WTC11 (cell line): ENCODE measurements at regions not wholly inside any gene's neighbourhood (a gene's known extent, or its start where the extent isn't known, plus 50 kb on each side); places are given as distances from the start of the nearest gene placed in this dataset.

Experiments
- ATAC-seq: fragments of 200-7000 bp; cut with Tn5 transposase; 2 replicates; pipeline ENCODE4 v1.10.0; 2021; ENCODE audit warnings: mild to moderate bottlenecking, moderate library complexity
- CTCF ChIA-PET: fragments of 300-600 bp; sonication (Branson Sonifier 250); formaldehyde crosslinking; loops from one replicate; lab custom pipeline; 2021; ENCODE audit warnings: antibody characterized with exemption; lab: Charles Lee
- POLR2A ChIA-PET: fragments of 350-600 bp; sonication (Branson Sonifier 250); formaldehyde crosslinking; loops from one replicate; lab custom pipeline; 2021; ENCODE audit warnings: antibody characterized with exemption; lab: Charles Lee
- DNase-seq: peaks from one replicate; pipeline ENCODE4 v3.0.0; 2021; ENCODE audit warnings: low spot score
- H3K27ac Mint-ChIP-seq: 2 replicates; pipeline ENCODE4 v1.8.0; 2021; ENCODE audit warnings: mixed read lengths
- H3K27me3 Mint-ChIP-seq: 2 replicates; pipeline ENCODE4 v1.8.0; 2021; ENCODE audit warnings: low read depth, mild to moderate bottlenecking, moderate library complexity, mixed read lengths
- H3K36me3 Mint-ChIP-seq: 2 replicates; pipeline ENCODE4 v1.8.0; 2021; ENCODE audit warnings: mixed read lengths
- H3K4me1 Mint-ChIP-seq: 2 replicates; pipeline ENCODE4 v1.8.0; 2022; ENCODE audit warnings: mixed read lengths
- H3K4me3 Mint-ChIP-seq: 2 replicates; pipeline ENCODE4 v1.8.0; 2021; ENCODE audit warnings: mild to moderate bottlenecking, moderate library complexity, mixed read lengths
- H3K9me3 Mint-ChIP-seq: 2 replicates; pipeline ENCODE4 v1.8.0; 2021; ENCODE audit warnings: mixed read lengths
- CREB1 ChIP-seq: sonication (generic); formaldehyde crosslinking; IDR thresholded peaks from 2 replicates; pipeline ENCODE4 v1.8.0; 2023; ENCODE audit warnings: mild to moderate bottlenecking, missing genetic modification reagents
- CREM ChIP-seq: sonication (generic); formaldehyde crosslinking; IDR thresholded peaks from 2 replicates; pipeline ENCODE4 v1.8.1; 2022; ENCODE audit warnings: mild to moderate bottlenecking, missing genetic modification reagents, moderate library complexity
- EMX1 ChIP-seq: fragments of 250-450 bp; sonication (Bioruptor Pico); IDR thresholded peaks from 2 replicates; pipeline ENCODE4 v1.8.0; 2021; ENCODE audit warnings: mild to moderate bottlenecking
- ESRRA ChIP-seq: sonication (generic); formaldehyde crosslinking; IDR thresholded peaks from 2 replicates; pipeline ENCODE4 v1.8.1; 2022; ENCODE audit warnings: mild to moderate bottlenecking, missing genetic modification reagents, borderline replicate concordance
- FOXK1 ChIP-seq: sonication (generic); formaldehyde crosslinking; IDR thresholded peaks from 2 replicates; pipeline ENCODE4 v1.8.0; 2022; ENCODE audit warnings: mild to moderate bottlenecking, moderate library complexity, missing genetic modification reagents
- GABPB1 ChIP-seq: sonication (generic); formaldehyde crosslinking; IDR thresholded peaks from 2 replicates; pipeline ENCODE4 v1.8.1; 2023; ENCODE audit warnings: mild to moderate bottlenecking, missing genetic modification reagents
- GRHL2 ChIP-seq: fragments of 250-450 bp; sonication (Bioruptor Pico); IDR thresholded peaks from 2 replicates; pipeline ENCODE4 v1.8.0; 2022; ENCODE audit warnings: mild to moderate bottlenecking, moderate library complexity; ENCODE audit not compliant: insufficient replicate concordance, severe bottlenecking
- MXD4 ChIP-seq: fragments of 250-450 bp; sonication (Bioruptor Pico); IDR thresholded peaks from 2 replicates; pipeline ENCODE4 v1.8.0; 2021; ENCODE audit warnings: mild to moderate bottlenecking, moderate library complexity, borderline replicate concordance
- NR3C1 ChIP-seq: sonication (generic); formaldehyde crosslinking; conservative IDR thresholded peaks from 2 replicates; pipeline ENCODE4 v1.8.1; 2023; ENCODE audit warnings: low read depth, mild to moderate bottlenecking, missing genetic modification reagents
- TEAD1 ChIP-seq: sonication (generic); formaldehyde crosslinking; IDR thresholded peaks from 2 replicates; pipeline ENCODE4 v1.8.0; 2022; ENCODE audit warnings: mild to moderate bottlenecking, missing genetic modification reagents
- ZNF232 ChIP-seq: sonication (generic); formaldehyde crosslinking; IDR thresholded peaks from 2 replicates; pipeline ENCODE4 v1.8.0; 2022; ENCODE audit warnings: mild to moderate bottlenecking, missing genetic modification reagents
- ZNF396 ChIP-seq: fragments of 250-450 bp; sonication (Bioruptor Pico); IDR thresholded peaks from 2 replicates; pipeline ENCODE4 v1.8.0; 2021; ENCODE audit warnings: mild to moderate bottlenecking, moderate library complexity, borderline replicate concordance
- TF ChIP-seq, protein P1 (sequence below): sonication (generic); formaldehyde crosslinking; IDR thresholded peaks from 2 replicates; pipeline ENCODE4 v1.8.0; 2023; ENCODE audit warnings: mild to moderate bottlenecking, missing genetic modification reagents
- TF ChIP-seq, protein P2 (sequence below): sonication (generic); formaldehyde crosslinking; IDR thresholded peaks from 2 replicates; pipeline ENCODE4 v1.8.0; 2023; ENCODE audit warnings: missing genetic modification reagents, mild to moderate bottlenecking, borderline replicate concordance
- TF ChIP-seq, protein P3 (sequence below): sonication (generic); formaldehyde crosslinking; IDR thresholded peaks from 2 replicates; pipeline ENCODE4 v1.8.0; 2022; ENCODE audit warnings: mild to moderate bottlenecking, missing genetic modification reagents
- TF ChIP-seq, protein P4 (sequence below): sonication (generic); formaldehyde crosslinking; IDR thresholded peaks from 2 replicates; pipeline ENCODE4 v1.8.1; 2022; ENCODE audit warnings: mild to moderate bottlenecking, moderate library complexity, missing genetic modification reagents
- TF ChIP-seq, protein P5 (sequence below): sonication (generic); formaldehyde crosslinking; IDR thresholded peaks from 2 replicates; pipeline ENCODE4 v1.8.1; 2022; ENCODE audit warnings: low read depth, missing genetic modification reagents, borderline replicate concordance
- TF ChIP-seq, protein P6 (sequence below): sonication (generic); formaldehyde crosslinking; conservative IDR thresholded peaks from 2 replicates; pipeline ENCODE4 v1.8.1; 2022; ENCODE audit warnings: mild to moderate bottlenecking, missing genetic modification reagents
- TF ChIP-seq, protein P7 (sequence below): fragments of 250-450 bp; sonication (Bioruptor Pico); conservative IDR thresholded peaks from 2 replicates; pipeline ENCODE4 v1.9.0; 2021; ENCODE audit warnings: mild to moderate bottlenecking

DNA sequence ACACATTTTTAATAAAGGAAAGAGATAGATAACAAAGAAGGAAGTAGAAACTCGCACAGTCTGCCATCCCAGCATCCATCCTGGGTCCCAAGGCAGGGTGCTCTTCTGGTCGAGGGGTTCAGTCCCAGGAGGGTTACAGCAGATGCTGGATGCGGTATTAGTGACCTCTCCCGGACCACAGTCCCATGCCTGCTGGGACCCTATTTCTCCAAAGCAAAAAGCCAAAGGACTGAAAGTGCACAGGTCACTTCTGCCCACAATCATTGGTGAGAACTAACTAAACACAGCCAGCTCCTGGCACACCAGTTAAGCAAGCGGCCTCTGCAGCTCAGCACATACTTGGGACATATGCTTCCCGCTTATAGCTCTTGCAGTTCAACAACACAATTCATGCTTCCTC, 96.1 kb upstream of the HABP2 start:
- ChIA-PET POLR2A (no interaction called here), CTCF (no interaction called here)
- DNase-seq (no peak), ATAC-seq (no peak)
- H3K27me3 Mint-ChIP-seq, result no peaks in the 10 kb centered on the region; the same call in none of the 2 replicates
- TF ChIP-seq, protein P1, sequence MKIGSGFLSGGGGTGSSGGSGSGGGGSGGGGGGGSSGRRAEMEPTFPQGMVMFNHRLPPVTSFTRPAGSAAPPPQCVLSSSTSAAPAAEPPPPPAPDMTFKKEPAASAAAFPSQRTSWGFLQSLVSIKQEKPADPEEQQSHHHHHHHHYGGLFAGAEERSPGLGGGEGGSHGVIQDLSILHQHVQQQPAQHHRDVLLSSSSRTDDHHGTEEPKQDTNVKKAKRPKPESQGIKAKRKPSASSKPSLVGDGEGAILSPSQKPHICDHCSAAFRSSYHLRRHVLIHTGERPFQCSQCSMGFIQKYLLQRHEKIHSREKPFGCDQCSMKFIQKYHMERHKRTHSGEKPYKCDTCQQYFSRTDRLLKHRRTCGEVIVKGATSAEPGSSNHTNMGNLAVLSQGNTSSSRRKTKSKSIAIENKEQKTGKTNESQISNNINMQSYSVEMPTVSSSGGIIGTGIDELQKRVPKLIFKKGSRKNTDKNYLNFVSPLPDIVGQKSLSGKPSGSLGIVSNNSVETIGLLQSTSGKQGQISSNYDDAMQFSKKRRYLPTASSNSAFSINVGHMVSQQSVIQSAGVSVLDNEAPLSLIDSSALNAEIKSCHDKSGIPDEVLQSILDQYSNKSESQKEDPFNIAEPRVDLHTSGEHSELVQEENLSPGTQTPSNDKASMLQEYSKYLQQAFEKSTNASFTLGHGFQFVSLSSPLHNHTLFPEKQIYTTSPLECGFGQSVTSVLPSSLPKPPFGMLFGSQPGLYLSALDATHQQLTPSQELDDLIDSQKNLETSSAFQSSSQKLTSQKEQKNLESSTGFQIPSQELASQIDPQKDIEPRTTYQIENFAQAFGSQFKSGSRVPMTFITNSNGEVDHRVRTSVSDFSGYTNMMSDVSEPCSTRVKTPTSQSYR (CRISPR knock-in tag), result no peak
- no peak for TF ChIP-seq NR3C1 (CRISPR knock-in tag)
- no peak for TF ChIP-seq CREB1 (CRISPR knock-in tag)
- TF ChIP-seq CREM, result no peak
- TF ChIP-seq, protein P2, sequence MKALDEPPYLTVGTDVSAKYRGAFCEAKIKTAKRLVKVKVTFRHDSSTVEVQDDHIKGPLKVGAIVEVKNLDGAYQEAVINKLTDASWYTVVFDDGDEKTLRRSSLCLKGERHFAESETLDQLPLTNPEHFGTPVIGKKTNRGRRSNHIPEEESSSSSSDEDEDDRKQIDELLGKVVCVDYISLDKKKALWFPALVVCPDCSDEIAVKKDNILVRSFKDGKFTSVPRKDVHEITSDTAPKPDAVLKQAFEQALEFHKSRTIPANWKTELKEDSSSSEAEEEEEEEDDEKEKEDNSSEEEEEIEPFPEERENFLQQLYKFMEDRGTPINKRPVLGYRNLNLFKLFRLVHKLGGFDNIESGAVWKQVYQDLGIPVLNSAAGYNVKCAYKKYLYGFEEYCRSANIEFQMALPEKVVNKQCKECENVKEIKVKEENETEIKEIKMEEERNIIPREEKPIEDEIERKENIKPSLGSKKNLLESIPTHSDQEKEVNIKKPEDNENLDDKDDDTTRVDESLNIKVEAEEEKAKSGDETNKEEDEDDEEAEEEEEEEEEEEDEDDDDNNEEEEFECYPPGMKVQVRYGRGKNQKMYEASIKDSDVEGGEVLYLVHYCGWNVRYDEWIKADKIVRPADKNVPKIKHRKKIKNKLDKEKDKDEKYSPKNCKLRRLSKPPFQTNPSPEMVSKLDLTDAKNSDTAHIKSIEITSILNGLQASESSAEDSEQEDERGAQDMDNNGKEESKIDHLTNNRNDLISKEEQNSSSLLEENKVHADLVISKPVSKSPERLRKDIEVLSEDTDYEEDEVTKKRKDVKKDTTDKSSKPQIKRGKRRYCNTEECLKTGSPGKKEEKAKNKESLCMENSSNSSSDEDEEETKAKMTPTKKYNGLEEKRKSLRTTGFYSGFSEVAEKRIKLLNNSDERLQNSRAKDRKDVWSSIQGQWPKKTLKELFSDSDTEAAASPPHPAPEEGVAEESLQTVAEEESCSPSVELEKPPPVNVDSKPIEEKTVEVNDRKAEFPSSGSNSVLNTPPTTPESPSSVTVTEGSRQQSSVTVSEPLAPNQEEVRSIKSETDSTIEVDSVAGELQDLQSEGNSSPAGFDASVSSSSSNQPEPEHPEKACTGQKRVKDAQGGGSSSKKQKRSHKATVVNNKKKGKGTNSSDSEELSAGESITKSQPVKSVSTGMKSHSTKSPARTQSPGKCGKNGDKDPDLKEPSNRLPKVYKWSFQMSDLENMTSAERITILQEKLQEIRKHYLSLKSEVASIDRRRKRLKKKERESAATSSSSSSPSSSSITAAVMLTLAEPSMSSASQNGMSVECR, result no peak
- TF ChIP-seq, protein P3, sequence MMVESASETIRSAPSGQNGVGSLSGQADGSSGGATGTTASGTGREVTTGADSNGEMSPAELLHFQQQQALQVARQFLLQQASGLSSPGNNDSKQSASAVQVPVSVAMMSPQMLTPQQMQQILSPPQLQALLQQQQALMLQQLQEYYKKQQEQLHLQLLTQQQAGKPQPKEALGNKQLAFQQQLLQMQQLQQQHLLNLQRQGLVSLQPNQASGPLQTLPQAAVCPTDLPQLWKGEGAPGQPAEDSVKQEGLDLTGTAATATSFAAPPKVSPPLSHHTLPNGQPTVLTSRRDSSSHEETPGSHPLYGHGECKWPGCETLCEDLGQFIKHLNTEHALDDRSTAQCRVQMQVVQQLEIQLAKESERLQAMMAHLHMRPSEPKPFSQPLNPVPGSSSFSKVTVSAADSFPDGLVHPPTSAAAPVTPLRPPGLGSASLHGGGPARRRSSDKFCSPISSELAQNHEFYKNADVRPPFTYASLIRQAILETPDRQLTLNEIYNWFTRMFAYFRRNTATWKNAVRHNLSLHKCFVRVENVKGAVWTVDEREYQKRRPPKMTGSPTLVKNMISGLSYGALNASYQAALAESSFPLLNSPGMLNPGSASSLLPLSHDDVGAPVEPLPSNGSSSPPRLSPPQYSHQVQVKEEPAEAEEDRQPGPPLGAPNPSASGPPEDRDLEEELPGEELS (CRISPR knock-in tag), result no peak
- TF ChIP-seq GABPB1 (CRISPR knock-in tag), result no peak
- no peak for TF ChIP-seq ZNF232
- no peak for TF ChIP-seq MXD4 (CRISPR knock-in tag)
- no peak for TF ChIP-seq GRHL2 (CRISPR knock-in tag)
- TF ChIP-seq, protein P4, sequence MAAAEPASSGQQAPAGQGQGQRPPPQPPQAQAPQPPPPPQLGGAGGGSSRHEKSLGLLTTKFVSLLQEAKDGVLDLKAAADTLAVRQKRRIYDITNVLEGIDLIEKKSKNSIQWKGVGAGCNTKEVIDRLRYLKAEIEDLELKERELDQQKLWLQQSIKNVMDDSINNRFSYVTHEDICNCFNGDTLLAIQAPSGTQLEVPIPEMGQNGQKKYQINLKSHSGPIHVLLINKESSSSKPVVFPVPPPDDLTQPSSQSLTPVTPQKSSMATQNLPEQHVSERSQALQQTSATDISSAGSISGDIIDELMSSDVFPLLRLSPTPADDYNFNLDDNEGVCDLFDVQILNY (CRISPR knock-in tag), result no peak
- TF ChIP-seq TEAD1 (CRISPR knock-in tag), result no peak
- TF ChIP-seq, protein P5, sequence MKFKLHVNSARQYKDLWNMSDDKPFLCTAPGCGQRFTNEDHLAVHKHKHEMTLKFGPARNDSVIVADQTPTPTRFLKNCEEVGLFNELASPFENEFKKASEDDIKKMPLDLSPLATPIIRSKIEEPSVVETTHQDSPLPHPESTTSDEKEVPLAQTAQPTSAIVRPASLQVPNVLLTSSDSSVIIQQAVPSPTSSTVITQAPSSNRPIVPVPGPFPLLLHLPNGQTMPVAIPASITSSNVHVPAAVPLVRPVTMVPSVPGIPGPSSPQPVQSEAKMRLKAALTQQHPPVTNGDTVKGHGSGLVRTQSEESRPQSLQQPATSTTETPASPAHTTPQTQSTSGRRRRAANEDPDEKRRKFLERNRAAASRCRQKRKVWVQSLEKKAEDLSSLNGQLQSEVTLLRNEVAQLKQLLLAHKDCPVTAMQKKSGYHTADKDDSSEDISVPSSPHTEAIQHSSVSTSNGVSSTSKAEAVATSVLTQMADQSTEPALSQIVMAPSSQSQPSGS, result no peak
- TF ChIP-seq ESRRA, result no peak
- TF ChIP-seq FOXK1, result no peak
- no peak for TF ChIP-seq ZNF396 (CRISPR knock-in tag)
- TF ChIP-seq, protein P6, sequence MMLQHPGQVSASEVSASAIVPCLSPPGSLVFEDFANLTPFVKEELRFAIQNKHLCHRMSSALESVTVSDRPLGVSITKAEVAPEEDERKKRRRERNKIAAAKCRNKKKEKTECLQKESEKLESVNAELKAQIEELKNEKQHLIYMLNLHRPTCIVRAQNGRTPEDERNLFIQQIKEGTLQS (CRISPR knock-in tag), result no peak
- no peak for TF ChIP-seq EMX1 (CRISPR knock-in tag)
- TF ChIP-seq, protein P7, sequence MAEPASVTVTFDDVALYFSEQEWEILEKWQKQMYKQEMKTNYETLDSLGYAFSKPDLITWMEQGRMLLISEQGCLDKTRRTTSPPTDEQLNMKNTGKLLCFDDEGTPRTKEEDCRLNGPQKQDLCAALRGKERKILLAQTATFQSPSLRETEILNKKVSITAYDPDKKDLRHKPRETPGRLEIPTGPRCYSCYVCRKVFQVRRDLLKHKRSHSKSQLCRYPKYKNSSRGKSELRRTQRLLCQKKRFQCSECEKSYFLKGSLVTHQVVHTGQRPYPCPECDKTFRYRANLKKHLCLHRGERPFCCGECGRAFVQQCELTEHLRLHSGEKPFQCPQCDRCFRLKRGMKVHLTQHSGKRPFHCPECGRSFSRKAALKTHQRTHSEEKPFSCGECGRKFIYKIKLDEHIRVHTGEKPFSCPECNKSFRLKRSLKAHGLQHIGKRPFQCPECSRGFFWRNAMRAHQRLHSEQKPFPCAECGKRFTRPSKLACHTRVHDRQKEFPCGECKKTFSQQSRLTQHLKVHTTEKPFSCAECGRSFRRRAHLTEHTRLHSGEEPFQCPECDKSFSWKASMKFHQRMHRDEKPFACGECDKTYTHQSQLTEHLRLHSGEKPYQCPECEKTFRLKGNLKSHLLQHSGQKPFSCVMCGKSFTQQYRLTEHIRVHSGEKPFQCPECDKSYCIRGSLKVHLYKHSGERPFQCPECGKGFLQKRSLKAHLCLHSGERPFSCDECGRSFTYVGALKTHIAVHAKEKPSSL (CRISPR knock-in tag), result no peak
- H3K4me3 Mint-ChIP-seq, result no peak overlapping the region
- H3K9me3 Mint-ChIP-seq, result peaks cover 10% of the 10 kb centered on the region
- no peak overlapping the region for H3K27ac Mint-ChIP-seq
- H3K4me1 Mint-ChIP-seq, result peaks cover 4% of the 10 kb centered on the region
- H3K36me3 Mint-ChIP-seq, result no peaks in the 10 kb centered on the region
